ENCODE measurements at regions not wholly inside any gene's neighbourhood (a gene's known extent, or its start where the extent isn't known, plus 50 kb on each side); places are given as distances from the start of the nearest gene placed in this dataset.

DNA sequence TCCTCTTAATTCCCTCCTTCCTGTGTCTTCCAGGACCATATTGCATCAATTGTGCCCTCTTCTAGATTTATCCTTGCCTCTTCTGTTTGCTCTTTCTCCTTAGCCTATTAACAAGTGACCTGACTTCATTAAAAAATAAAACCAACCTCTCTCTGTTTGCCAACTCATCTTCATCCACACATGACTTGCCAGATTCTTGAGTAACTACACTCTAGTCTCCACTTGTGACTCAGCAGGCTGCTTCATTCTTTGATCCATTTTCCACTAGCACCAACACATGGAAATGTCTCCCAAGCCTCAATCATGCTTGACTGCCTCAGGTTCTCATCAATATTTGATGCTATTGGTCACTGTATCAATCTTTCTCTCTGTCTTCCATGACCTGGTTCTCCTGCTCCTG is 492.4 kb upstream of the TMPO start:
- TF ChIP-seq, protein P1, sequence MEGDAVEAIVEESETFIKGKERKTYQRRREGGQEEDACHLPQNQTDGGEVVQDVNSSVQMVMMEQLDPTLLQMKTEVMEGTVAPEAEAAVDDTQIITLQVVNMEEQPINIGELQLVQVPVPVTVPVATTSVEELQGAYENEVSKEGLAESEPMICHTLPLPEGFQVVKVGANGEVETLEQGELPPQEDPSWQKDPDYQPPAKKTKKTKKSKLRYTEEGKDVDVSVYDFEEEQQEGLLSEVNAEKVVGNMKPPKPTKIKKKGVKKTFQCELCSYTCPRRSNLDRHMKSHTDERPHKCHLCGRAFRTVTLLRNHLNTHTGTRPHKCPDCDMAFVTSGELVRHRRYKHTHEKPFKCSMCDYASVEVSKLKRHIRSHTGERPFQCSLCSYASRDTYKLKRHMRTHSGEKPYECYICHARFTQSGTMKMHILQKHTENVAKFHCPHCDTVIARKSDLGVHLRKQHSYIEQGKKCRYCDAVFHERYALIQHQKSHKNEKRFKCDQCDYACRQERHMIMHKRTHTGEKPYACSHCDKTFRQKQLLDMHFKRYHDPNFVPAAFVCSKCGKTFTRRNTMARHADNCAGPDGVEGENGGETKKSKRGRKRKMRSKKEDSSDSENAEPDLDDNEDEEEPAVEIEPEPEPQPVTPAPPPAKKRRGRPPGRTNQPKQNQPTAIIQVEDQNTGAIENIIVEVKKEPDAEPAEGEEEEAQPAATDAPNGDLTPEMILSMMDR (IDR thresholded peaks at IDR 0.05; ENCODE audit: insufficient read depth, low read length), result no peak
- TF ChIP-seq, protein P2, sequence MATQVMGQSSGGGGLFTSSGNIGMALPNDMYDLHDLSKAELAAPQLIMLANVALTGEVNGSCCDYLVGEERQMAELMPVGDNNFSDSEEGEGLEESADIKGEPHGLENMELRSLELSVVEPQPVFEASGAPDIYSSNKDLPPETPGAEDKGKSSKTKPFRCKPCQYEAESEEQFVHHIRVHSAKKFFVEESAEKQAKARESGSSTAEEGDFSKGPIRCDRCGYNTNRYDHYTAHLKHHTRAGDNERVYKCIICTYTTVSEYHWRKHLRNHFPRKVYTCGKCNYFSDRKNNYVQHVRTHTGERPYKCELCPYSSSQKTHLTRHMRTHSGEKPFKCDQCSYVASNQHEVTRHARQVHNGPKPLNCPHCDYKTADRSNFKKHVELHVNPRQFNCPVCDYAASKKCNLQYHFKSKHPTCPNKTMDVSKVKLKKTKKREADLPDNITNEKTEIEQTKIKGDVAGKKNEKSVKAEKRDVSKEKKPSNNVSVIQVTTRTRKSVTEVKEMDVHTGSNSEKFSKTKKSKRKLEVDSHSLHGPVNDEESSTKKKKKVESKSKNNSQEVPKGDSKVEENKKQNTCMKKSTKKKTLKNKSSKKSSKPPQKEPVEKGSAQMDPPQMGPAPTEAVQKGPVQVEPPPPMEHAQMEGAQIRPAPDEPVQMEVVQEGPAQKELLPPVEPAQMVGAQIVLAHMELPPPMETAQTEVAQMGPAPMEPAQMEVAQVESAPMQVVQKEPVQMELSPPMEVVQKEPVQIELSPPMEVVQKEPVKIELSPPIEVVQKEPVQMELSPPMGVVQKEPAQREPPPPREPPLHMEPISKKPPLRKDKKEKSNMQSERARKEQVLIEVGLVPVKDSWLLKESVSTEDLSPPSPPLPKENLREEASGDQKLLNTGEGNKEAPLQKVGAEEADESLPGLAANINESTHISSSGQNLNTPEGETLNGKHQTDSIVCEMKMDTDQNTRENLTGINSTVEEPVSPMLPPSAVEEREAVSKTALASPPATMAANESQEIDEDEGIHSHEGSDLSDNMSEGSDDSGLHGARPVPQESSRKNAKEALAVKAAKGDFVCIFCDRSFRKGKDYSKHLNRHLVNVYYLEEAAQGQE (IDR thresholded peaks at IDR 0.05; ENCODE audit: insufficient replicate concordance, low read depth), result no peak
- TF ChIP-seq SPI1 (IDR thresholded peaks at IDR 0.05; ENCODE audit: borderline replicate concordance, low read depth) (no peak), POLR2AphosphoS5 (IDR thresholded peaks at IDR 0.05; ENCODE audit: low read depth) (no peak)

Data from HL-60 (cell line).